IPS DF 6.9 (cell line): ENCODE measurements at regions not wholly inside any gene's neighbourhood (a gene's known extent, or its start where the extent isn't known, plus 50 kb on each side); places are given as distances from the start of the nearest gene placed in this dataset.

ENCODE experiments used
- DNase-seq: peaks from one replicate; pipeline ENCODE4 v3.0.0-alpha.2; 2013; ENCODE audit warnings: low read depth, low spot score
- H3K27ac ChIP-seq: one replicate; pipeline ENCODE4 v1.5.1; 2013; ENCODE audit warnings: low read length, control low read depth
- H3K27me3 ChIP-seq: 2 replicates; pipeline ENCODE4 v1.6.1; 2013; ENCODE audit warnings: mild to moderate bottlenecking, low read length; ENCODE audit not compliant: control insufficient read depth, insufficient read depth
- H3K36me3 ChIP-seq: 2 replicates; pipeline ENCODE4 v1.6.1; 2013; ENCODE audit warnings: low read length; ENCODE audit not compliant: control insufficient read depth, insufficient read depth
- H3K4me1 ChIP-seq: 2 replicates; pipeline ENCODE4 v1.6.1; 2013; ENCODE audit warnings: low read length; ENCODE audit not compliant: control insufficient read depth, insufficient read depth
- H3K4me3 ChIP-seq: 2 replicates; pipeline ENCODE4 v1.5.1; 2013; ENCODE audit warnings: mild to moderate bottlenecking, low read length
- H3K9me3 ChIP-seq: 2 replicates; pipeline ENCODE4 v1.6.1; 2013; ENCODE audit warnings: low read length, inconsistent platforms; ENCODE audit not compliant: control insufficient read depth, insufficient read depth
- WGBS: extraction: QIAGEN DNeasy Blood & Tissue Kit; methylation state at CpG from one replicate; pipeline ENCODE4 v1.1.7; 2013; ENCODE audit warnings: mixed read lengths, missing lambda C conversion rate; ENCODE audit not compliant: insufficient read length, insufficient coverage; 5-methylcytosine and 5-hydroxymethylcytosine counted together

DNA sequence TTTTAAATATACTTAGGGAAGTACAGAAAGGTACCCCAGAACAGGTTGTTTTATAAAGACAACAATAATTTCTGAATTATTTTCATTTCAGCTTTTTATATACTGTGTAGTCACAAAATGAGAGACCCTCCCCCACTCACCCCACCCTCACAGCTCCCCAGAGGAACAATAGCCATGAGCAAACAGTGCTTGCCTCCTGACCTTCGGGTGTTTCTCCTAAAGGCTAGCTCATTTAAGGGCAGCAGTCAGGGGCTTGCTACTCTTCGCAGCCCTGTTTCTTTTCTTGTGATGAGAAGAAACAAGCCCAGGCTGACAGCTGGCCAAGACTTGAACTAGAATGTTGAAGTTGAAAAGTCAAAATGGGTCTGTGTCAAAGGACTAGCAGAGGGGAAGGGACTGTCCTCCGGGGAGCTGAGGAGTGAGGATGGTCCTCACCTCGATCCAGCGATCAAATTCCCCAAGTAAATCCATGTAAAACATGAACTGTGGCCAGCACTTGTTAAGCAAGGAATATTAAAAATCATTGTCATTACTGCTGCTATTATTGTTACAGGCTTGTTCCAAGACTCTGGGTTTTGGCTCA lies 133.8 kb upstream of the ARHGAP5 start:
- Histone ChIP-seq H3K4me1 (no peaks in the 10 kb centered on the region), H3K9me3 (no peaks in the 10 kb centered on the region), H3K4me3 (no peak overlapping the region), H3K36me3 (no peaks in the 10 kb centered on the region), H3K27ac (no peak overlapping the region), H3K27me3 (no peaks in the 10 kb centered on the region)
- DNase-seq, result no peak
- WGBS, result no CpG with 5 or more reads among the region's 5 CpGs

DNA sequence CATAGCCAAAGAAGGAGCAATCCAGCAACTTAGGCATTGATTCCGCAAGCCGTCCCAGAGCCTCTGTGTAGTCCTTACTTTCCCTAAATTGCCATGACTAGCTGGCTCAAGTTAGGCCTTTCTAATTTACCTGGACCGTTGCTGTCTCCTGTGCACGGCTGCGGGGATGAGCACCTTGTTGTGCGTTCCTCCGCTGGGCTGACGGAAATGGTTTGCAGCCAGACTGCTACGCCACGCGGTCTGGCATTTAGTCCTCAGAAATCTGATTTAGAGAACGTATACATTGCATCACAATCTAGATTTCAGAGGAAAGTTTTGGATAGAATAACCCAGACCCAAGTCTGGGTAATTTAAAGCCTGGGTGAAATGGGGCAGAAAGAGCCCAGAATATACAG lies 133.2 kb upstream of the ARHGAP5 start:
- no peaks in the 10 kb centered on the region for H3K9me3 ChIP-seq
- WGBS, result no CpG with 5 or more reads among the region's 12 CpGs
- no peak overlapping the region for H3K4me3 ChIP-seq
- no peaks in the 10 kb centered on the region for H3K4me1 ChIP-seq
- H3K27me3 ChIP-seq, result no peaks in the 10 kb centered on the region
- no peak for DNase-seq
- H3K36me3 ChIP-seq, result no peaks in the 10 kb centered on the region
- no peak overlapping the region for H3K27ac ChIP-seq

DNA sequence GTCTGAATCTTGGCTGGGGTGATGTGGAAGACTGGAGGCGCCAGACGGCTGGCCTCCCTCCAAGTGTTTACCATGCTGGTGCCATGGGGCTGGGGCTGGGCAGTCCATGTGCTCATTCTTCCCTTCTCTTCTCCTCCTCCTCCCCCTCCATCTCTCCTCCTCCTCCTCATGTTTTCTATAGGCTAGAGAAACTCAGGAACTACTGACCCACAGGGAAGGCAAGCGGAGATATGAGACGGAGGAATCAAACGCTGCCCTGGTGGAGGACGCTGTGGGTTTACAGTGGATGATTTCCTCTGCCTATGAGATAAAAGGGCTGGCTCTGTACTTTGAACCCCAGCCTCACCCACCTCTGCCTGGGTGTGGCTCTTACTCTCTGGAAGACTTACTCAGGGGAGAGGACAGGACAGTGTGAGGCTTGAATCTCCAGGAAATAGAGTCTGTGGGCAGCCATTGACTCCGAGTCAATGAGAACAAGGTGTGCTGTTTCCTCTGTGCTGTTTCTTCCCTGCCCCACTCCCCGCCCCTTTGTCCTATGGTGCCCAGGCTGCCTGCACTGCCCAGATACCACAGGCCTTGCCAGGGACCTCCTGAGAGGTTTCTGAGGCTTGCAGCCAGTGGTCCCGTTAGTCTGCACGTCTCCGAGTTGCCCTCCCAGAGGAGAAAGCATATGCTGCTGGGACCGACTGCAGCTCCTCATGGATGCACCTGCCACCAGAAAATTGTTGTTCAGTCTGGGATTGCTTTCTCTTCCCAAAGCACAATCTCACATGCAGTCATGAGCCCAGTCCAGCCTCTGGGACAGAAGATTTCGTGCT lies 132.6 kb upstream of the ARHGAP5 start:
- Histone ChIP-seq H3K9me3 (no peaks in the 10 kb centered on the region), H3K27ac (no peak overlapping the region), H3K27me3 (no peaks in the 10 kb centered on the region), H3K36me3 (no peaks in the 10 kb centered on the region), H3K4me3 (no peak overlapping the region), H3K4me1 (no peaks in the 10 kb centered on the region)
- no peak for DNase-seq
- WGBS, result no CpG with 5 or more reads among the region's 13 CpGs

DNA sequence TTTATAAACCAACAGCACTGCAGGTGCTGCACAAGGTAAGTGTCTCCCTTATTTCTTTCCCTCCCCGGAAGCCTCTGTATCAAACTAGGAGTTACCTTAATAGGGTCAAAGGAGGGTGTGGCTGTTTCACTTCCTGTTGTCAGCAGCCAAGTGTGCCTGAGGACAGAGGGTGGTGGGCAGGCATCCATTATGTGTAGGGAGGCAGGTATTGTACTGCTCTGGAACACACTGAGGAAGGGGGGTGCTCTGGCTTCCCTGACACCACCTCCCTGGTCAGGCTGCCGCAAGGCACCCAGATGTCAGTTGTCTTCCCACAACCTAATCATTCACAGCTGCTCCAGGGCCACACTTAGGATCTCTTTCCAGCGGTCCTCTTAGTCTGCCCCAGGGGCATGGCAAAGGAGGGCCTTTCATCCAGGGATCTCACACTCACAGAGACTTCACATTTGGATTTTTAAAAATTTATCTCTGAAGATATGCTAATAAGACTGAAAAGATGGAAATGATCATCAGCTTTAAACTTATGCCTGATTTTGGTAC lies 132.0 kb upstream of the ARHGAP5 start:
- WGBS, result no CpG with 5 or more reads among the region's 3 CpGs
- no peak overlapping the region for H3K4me3 ChIP-seq
- H3K27me3 ChIP-seq, result no peaks in the 10 kb centered on the region
- no peaks in the 10 kb centered on the region for H3K9me3 ChIP-seq
- H3K4me1 ChIP-seq, result no peaks in the 10 kb centered on the region
- H3K27ac ChIP-seq, result no peak overlapping the region
- no peak for DNase-seq
- H3K36me3 ChIP-seq, result no peaks in the 10 kb centered on the region

DNA sequence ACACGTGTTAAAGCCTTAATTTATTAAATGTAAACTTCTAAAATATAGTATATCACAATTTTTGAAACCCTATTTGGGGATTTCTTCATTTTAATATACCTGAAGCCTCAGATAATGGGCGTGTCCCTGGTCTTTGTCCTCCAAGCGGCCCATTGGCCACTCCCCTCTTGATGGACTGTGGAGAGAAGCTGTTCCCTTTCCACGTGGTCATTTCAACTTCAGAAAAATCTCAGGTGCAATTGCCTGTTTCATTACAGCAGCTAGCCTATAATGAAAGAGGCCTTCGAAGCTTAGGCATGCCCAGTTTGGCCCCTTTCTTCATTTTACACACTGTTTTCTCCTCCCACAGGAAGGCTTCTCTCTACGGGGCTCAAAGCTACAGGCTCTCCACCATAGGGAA lies 131.4 kb upstream of the ARHGAP5 start:
- Histone ChIP-seq H3K4me1 (0 out of 2 replicates have a peak, but pooled peaks cover 1% of the 10 kb centered on the region), H3K9me3 (no peaks in the 10 kb centered on the region), H3K27me3 (no peaks in the 10 kb centered on the region), H3K27ac (no peak overlapping the region), H3K36me3 (no peaks in the 10 kb centered on the region), H3K4me3 (no peak overlapping the region)
- WGBS, result no CpG with 5 or more reads among the region's 6 CpGs
- no peak for DNase-seq

DNA sequence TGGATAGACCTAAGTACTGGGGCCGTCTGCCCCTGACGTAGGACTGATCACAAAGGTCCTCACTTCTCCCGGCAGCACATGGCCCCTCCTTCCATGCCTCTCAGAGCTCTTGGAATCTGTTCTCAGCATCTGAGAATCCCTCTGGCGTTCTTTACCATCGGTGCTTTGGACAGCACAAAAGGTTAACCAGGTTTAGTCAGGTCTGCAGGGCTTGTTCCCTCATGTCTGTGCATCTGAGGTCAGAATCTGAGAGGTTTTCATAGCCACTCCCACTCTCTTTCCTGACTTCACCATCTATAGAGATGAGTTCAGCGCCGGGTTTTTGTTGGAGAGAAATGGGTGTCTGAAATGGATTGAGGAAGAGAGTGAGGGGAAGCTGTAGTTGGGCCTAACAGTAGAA lies 130.0 kb upstream of the ARHGAP5 start:
- no peak for DNase-seq
- no peaks in the 10 kb centered on the region for H3K9me3 ChIP-seq
- WGBS, result no CpG with 5 or more reads among the region's 7 CpGs
- H3K4me1 ChIP-seq, result 0 out of 2 replicates have a peak, but pooled peaks cover 4% of the 10 kb centered on the region
- H3K4me3 ChIP-seq, result no peak overlapping the region
- no peaks in the 10 kb centered on the region for H3K36me3 ChIP-seq
- H3K27ac ChIP-seq, result no peak overlapping the region
- no peaks in the 10 kb centered on the region for H3K27me3 ChIP-seq

DNA sequence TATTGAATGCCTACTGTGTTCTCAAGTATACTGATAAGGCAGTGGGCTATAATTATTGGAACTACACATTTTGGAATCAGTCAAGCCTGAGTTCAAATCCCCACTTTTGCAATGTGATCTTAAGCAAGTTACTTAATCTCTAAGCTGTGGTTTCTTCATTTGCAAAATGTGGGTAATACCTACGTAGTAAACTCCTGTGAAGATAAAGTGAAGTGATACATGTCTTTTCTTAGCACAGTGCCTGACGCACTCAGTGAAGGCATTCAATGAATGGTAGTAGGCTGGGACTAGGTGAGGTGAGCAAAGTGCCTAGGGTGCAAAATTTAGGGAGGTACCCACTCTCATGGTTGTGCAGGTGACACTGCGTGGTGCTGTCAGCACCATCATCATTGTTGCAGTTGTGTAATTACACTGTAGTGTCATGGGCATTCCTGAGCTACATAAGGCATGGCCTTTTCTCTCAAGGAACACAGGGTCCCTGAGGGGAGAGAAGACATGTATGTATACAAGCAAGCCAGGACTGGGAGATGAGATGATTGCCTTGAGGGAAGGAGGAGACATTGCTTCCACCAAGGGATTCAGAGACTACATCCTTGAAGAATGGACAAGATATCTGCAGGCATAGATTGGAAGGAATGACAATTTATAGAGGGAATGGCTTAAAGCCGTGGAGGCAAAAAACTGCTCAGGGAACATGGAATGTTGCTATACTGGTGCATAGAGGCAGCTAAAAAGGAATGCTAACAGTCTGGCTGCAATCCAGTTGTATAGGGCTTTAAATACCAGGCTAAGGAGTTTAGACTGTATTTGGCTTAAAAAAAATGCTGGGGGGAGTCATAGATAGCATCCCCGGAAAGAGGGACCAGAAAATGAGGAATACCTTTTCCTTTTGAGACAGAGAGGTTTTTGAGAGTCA lies 129.2 kb upstream of the ARHGAP5 start:
- Histone ChIP-seq H3K4me1 (0 out of 2 replicates have a peak, but pooled peaks cover 4% of the 10 kb centered on the region), H3K27me3 (no peaks in the 10 kb centered on the region), H3K4me3 (no peak overlapping the region), H3K27ac (no peak overlapping the region), H3K36me3 (no peaks in the 10 kb centered on the region), H3K9me3 (no peaks in the 10 kb centered on the region)
- WGBS, result no CpG with 5 or more reads among the region's 5 CpGs
- DNase-seq, result no peak

DNA sequence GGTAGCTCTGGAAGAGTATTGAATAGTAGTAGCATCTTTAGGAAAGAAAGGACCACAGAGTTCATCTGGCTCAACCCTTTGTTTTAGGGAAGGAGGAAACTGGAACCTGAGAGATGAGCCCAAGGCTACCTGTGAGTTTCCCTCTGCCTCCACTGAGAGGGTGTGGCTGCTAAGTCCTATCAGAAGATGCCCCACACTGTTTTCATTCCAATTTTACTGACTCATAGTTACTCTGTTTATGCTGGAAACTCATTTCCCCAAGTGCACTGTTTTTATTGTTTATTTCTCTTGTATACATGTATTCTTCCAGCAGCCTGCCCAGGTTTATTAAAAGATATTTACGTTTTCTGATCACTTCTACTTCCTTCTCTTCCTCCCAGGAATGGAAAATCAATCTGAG lies 127.4 kb upstream of the ARHGAP5 start:
- H3K4me1 ChIP-seq, result 0 out of 2 replicates have a peak, but pooled peaks cover 4% of the 10 kb centered on the region
- WGBS, result no CpG with 5 or more reads among the region's 1 CpG
- no peaks in the 10 kb centered on the region for H3K27me3 ChIP-seq
- no peaks in the 10 kb centered on the region for H3K9me3 ChIP-seq
- H3K4me3 ChIP-seq, result no peak overlapping the region
- H3K27ac ChIP-seq, result no peak overlapping the region
- no peaks in the 10 kb centered on the region for H3K36me3 ChIP-seq
- no peak for DNase-seq

DNA sequence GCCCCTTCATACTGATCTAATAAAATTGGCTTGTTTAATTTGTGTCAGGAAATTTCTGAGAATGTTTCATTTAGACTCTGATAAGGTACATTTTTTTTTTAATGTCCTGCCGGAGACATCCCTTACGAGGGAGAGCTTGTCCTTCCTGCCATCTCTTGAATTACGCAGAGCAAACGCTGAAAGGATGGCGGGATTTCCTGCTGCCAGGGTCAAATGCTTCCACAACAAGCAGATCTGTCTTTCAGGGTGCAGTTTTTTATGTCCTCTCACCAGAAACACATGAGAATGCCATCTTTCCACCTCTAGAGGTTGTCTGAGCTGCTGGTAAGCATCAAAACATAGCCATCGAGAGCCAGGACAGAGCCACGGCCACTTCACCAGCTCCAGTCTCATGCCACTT lies 126.8 kb upstream of the ARHGAP5 start:
- Histone ChIP-seq H3K9me3 (no peaks in the 10 kb centered on the region), H3K27me3 (no peaks in the 10 kb centered on the region), H3K36me3 (no peaks in the 10 kb centered on the region), H3K4me1 (0 out of 2 replicates have a peak, but pooled peaks cover 4% of the 10 kb centered on the region), H3K27ac (no peak overlapping the region), H3K4me3 (no peak overlapping the region)
- no peak for DNase-seq
- no CpG with 5 or more reads among the region's 7 CpGs for WGBS
